Esophagus squamous epithelium (tissue), 5 donors: ENCODE measurements at regions not wholly inside any gene's neighbourhood (a gene's known extent, or its start where the extent isn't known, plus 50 kb on each side); places are given as distances from the start of the nearest gene placed in this dataset.

ENCODE experiments used
- DNase-seq: peaks from one replicate; lab custom pipeline; 2025; lab: John Stamatoyannopoulos, UW
- H3K27ac ChIP-seq, 4 donors: fragments of 200-600 bp; sonication (generic); one replicate each; pipeline ENCODE4 v1.5.1; 2016 to 2019; ENCODE audit warnings: mild to moderate bottlenecking in 1 of 4
- H3K27me3 ChIP-seq, 4 donors: fragments of 200-600 bp; sonication (generic); 1 replicate in 3 of 4; 2 replicates in 1 of 4; pipeline versions ENCODE4 v1.5.1 to v1.6.0; 2017 to 2021; ENCODE audit warnings: antibody characterized with exemption in 1 of 4
- H3K36me3 ChIP-seq, 3 donors: fragments of 200-600 bp; sonication (generic); one replicate each; pipeline ENCODE4 v1.5.1; 2016 to 2019
- H3K4me1 ChIP-seq, 3 donors: fragments of 200-600 bp; sonication (generic); one replicate each; pipeline ENCODE4 v1.5.1; 2017 to 2019
- H3K4me3 ChIP-seq, 4 donors: fragments of 200-600 bp; sonication (generic); 1 replicate in 3 of 4; 2 replicates in 1 of 4; pipeline ENCODE4 v1.5.1; 2016 to 2019; ENCODE audit warnings: mild to moderate bottlenecking in 2 of 4, moderate library complexity in 1 of 4
- H3K9me3 ChIP-seq, 3 donors: fragments of 200-600 bp; sonication (generic); one replicate each; pipeline ENCODE4 v1.5.1; 2016 to 2019
- POLR2A ChIP-seq, 4 donors: fragments of 450-650 bp; IDR thresholded peaks; one replicate each; pipeline ENCODE4 v1.6.1; 2017; ENCODE audit warnings: antibody characterized with exemption in 4 of 4, mild to moderate bottlenecking in 4 of 4, moderate library complexity in 3 of 4
- WGBS, 2 donors: methylation state at CpG; one replicate each; pipeline ENCODE4 v1.1.5; 2018; 5-methylcytosine and 5-hydroxymethylcytosine counted together
- intact Hi-C: fragments of 100-400 bp; cut with DNase I; formaldehyde crosslinking; loops from one replicate; pipeline ENCODE4 v1.15.0; 2022
- TF ChIP-seq, protein P1 (sequence below), 6 experiments: fragments of 450-650 bp in 4 of 6; fragments of 200-600 bp in 2 of 6; sonication (generic) in 2 of 6; IDR thresholded peaks; one replicate each; pipeline ENCODE4 v1.5.1; 2016 to 2019; ENCODE audit warnings: antibody characterized with exemption in 6 of 6, mild to moderate bottlenecking in 4 of 6, moderate library complexity in 4 of 6
- donor health status: DM: yes; HTN: yes; CAD: no.

DNA sequence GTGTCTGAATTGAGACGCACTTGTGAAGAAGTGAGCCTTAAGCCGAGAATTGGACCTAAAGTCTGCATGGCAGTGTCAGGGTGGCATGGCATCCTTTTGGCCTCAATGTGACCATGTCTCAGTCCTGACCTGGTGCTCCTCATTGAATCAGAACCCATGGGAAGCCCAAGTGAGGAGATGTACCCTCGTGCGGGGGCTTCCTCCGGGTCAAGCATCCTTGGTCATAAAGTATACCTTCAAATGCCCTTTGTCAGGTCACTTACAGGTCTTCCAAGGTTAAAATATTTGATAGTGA lies 202.2 kb downstream of the GADD45G start:
- WGBS, 2 donors, result 83 to 93% methylated on average over 5 of the region's 5 CpGs
- Histone ChIP-seq H3K36me3 (no peaks in the 10 kb centered on the region), H3K9me3 (no peaks in the 10 kb centered on the region), H3K27ac (no peak overlapping the region), H3K27me3 (peaks cover 0 to 18% (median 0%) of the 10 kb centered on the region in 4 donors), H3K4me3 (no peak overlapping the region), H3K4me1 (peaks cover 7 to 16% (median 9%) of the 10 kb centered on the region in 3 donors)
- TF ChIP-seq POLR2A (IDR thresholded peaks at IDR 0.05), result no peak
- TF ChIP-seq, protein P1, sequence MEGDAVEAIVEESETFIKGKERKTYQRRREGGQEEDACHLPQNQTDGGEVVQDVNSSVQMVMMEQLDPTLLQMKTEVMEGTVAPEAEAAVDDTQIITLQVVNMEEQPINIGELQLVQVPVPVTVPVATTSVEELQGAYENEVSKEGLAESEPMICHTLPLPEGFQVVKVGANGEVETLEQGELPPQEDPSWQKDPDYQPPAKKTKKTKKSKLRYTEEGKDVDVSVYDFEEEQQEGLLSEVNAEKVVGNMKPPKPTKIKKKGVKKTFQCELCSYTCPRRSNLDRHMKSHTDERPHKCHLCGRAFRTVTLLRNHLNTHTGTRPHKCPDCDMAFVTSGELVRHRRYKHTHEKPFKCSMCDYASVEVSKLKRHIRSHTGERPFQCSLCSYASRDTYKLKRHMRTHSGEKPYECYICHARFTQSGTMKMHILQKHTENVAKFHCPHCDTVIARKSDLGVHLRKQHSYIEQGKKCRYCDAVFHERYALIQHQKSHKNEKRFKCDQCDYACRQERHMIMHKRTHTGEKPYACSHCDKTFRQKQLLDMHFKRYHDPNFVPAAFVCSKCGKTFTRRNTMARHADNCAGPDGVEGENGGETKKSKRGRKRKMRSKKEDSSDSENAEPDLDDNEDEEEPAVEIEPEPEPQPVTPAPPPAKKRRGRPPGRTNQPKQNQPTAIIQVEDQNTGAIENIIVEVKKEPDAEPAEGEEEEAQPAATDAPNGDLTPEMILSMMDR (IDR thresholded peaks at IDR 0.05), result no peak
- no peak for DNase-seq
- intact Hi-C loops, result no loop called here

DNA sequence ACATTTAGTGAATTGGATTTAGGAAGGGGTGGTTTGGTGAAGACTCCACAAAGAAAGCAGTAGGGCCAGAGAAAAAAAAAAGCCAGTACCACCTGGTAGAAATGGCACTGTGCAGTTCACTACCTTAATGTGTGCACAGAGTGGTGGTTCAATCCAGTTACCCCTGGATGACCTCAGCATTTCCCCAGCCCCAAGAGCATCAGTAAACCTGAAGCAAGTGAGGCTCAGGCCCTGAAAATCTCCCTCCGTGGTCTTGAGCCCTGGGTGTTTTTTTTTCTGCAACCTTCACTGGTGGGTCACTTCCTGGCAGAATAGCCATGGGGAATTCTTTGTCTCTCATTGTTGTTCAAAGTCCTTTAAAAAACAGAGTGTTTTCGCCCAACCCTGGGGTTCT lies 202.9 kb downstream of the GADD45G start:
- intact Hi-C loops, result no loop called here
- TF ChIP-seq POLR2A (IDR thresholded peaks at IDR 0.05), result no peak
- TF ChIP-seq, protein P1 (IDR thresholded peaks at IDR 0.05), result no peak
- H3K27me3 ChIP-seq, result peaks cover 0 to 20% (median 0%) of the 10 kb centered on the region in 4 donors
- no peak overlapping the region for H3K27ac ChIP-seq
- WGBS, 2 donors, result 78 to 88% methylated on average over 2 of the region's 2 CpGs
- no peaks in the 10 kb centered on the region for H3K36me3 ChIP-seq
- no peak for DNase-seq
- H3K4me3 ChIP-seq, result no peak overlapping the region
- peaks cover 5 to 10% (median 8%) of the 10 kb centered on the region in 3 donors for H3K4me1 ChIP-seq
- no peaks in the 10 kb centered on the region for H3K9me3 ChIP-seq

DNA sequence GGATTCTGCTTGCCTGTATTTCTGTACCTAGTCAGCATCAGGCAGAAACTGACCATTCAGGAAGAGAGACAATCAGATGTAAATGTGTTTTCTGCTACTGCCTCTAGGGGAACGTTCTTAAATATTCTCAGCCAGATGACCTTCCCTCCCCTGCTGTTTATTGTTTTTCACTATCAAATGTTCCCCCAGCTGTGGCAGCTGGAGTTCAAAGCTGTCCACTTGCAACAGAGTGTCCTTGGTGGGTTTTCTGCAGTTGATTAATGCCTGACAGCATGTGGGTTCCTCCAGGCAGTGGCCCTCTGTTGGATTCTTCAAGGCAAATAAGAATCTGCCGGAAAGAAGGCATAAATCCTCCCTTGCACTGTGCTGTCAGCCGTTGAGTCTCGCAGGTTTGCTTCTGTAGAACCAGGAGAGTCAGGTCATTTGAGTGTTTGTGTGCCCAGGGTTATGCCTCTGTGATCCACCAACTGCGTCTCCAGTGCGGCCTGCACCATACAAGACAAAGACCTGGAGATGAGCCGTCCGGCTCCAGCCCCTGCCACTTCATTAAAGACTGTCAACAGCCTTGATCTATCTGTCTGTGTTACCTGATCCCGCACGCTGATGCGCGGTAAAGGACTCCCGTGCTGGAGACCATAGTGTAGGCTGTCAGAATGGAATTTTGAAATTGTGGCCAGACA lies 203.4 kb downstream of the GADD45G start:
- no peak for TF ChIP-seq POLR2A (IDR thresholded peaks at IDR 0.05)
- TF ChIP-seq, protein P1 (IDR thresholded peaks at IDR 0.05), result no peak
- Histone ChIP-seq H3K27ac (no peak overlapping the region), H3K36me3 (no peaks in the 10 kb centered on the region), H3K4me1 (peaks cover 0 to 4% (median 3%) of the 10 kb centered on the region in 3 donors), H3K9me3 (no peaks in the 10 kb centered on the region), H3K27me3 (peaks cover 0 to 20% (median 0%) of the 10 kb centered on the region in 4 donors), H3K4me3 (no peak overlapping the region)
- intact Hi-C loops, result no loop called here
- 81 to 83% methylated on average over 6 to 12 of the region's 13 CpGs for WGBS, 2 donors
- no peak for DNase-seq

DNA sequence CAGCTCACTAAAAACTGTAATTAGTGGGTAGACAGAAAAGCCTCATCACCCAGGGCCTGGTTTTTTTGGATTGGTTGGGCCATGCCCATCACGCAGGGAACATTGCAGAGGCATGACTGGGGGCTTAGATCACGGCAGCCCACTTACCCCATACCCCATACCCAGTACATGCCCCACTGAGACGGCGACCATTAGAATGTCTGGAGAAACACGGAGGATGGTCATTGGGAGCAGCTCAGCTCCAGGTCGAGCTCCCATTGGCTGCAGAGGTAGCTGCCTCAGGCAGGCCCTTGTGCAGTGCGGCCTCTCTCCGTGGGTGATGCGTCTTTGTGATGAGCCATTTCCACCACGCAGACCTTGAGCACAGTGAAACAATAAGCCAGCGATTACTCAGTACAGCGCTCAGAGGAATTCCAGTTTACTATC lies 204.0 kb downstream of the GADD45G start:
- no peak overlapping the region for H3K4me3 ChIP-seq
- intact Hi-C loops, result no loop called here
- H3K27me3 ChIP-seq, result peaks cover 0 to 20% (median 0%) of the 10 kb centered on the region in 4 donors
- no peak for TF ChIP-seq POLR2A (IDR thresholded peaks at IDR 0.05)
- TF ChIP-seq, protein P1 (IDR thresholded peaks at IDR 0.05), result no peak
- no peak overlapping the region for H3K27ac ChIP-seq
- WGBS, 2 donors, result 90 to 92% methylated on average over 4 to 9 of the region's 12 CpGs
- no peaks in the 10 kb centered on the region for H3K9me3 ChIP-seq
- no peak for DNase-seq
- no peaks in the 10 kb centered on the region for H3K4me1 ChIP-seq
- H3K36me3 ChIP-seq, result no peaks in the 10 kb centered on the region

DNA sequence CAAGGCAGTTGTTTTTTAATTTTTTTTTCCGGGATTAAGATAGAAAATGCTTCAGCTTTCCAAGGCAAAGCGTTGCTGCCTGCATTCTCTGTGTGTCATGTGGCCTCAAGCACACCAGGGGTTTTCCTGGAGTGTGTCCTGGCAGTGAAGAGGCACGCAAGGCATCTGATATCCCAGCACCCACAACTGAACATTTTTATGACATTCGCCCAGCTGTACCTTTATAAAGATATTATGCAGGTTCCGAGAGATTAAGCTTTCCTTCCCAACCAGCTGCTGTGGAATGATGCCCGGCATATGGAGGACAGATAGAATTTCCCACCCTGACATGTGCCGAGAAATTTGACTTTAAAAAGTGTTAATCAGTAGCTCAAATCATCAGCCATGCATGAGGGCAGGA lies 205.6 kb downstream of the GADD45G start:
- WGBS, 2 donors, result 38 to 43% methylated on average over 7 of the region's 7 CpGs
- no peak for DNase-seq
- no peak overlapping the region for H3K27ac ChIP-seq
- no peak overlapping the region for H3K4me3 ChIP-seq
- no peak for TF ChIP-seq POLR2A (IDR thresholded peaks at IDR 0.05)
- TF ChIP-seq, protein P1 (IDR thresholded peaks at IDR 0.05), result no peak
- H3K27me3 ChIP-seq, result peaks cover 0 to 20% (median 0%) of the 10 kb centered on the region in 4 donors
- no peaks in the 10 kb centered on the region for H3K4me1 ChIP-seq
- intact Hi-C loops, result no loop called here
- no peaks in the 10 kb centered on the region for H3K36me3 ChIP-seq
- no peaks in the 10 kb centered on the region for H3K9me3 ChIP-seq
